Spleen (tissue), 7 donors: ENCODE measurements at regions not wholly inside any gene's neighbourhood (a gene's known extent, or its start where the extent isn't known, plus 50 kb on each side); places are given as distances from the start of the nearest gene placed in this dataset.

Experiments
- CTCF ChIP-seq, 11 experiments: fragments of 200-600 bp in 7 of 11; fragments of 450-650 bp in 4 of 11; sonication (generic) in 4 of 11; IDR thresholded peaks in 8 of 11; conservative IDR thresholded peaks in 3 of 11; 1 replicate in 7 of 11; 2 replicates in 4 of 11; pipeline versions ENCODE4 v1.4.0 to v1.8.0; 2016 to 2021; ENCODE audit warnings: antibody characterized with exemption in 11 of 11, inconsistent platforms in 4 of 11, mild to moderate bottlenecking in 1 of 11
- POLR2AphosphoS5 ChIP-seq, 3 donors: sonication (generic); formaldehyde crosslinking; IDR thresholded peaks; one replicate each; pipeline ENCODE4 v1.5.1; 2017; ENCODE audit warnings: antibody characterized with exemption in 3 of 3
- donor health status: DM: no; HTN: no; CAD: no; lungs with moderate emphysema.
- donor health status: DM: no; HTN: no; CAD: no.
- donor health status: DM: no; HTN: no; CAD: no.

- TF ChIP-seq POLR2AphosphoS5 (IDR thresholded peaks at IDR 0.05) (no peak), CTCF (IDR thresholded peaks at IDR 0.05 in 8 of 11, conservative IDR thresholded peaks at IDR 0.05 in 3 of 11) (no peak)
Measured at GRCh38 chr12:124689631-124690030, 122.2 kb upstream of the NCOR2 start.
